GM19328 (cell line): ENCODE measurements at regions not wholly inside any gene's neighbourhood (a gene's known extent, or its start where the extent isn't known, plus 50 kb on each side); places are given as distances from the start of the nearest gene placed in this dataset.

Experiments used
- ATAC-seq: cut with Tn5 transposase; IDR thresholded peaks from one replicate; pipeline ENCODE4 v1.9.1; 2021; ENCODE audit warnings: mild to moderate bottlenecking, moderate library complexity; ENCODE audit not compliant: unreplicated experiment

- no peak for ATAC-seq
Observed at GRCh38 chr11:109553284-109553683, 131.3 kb downstream of the C11orf87 start.

- ATAC-seq: no peak
Observed at GRCh38 chr11:109554951-109555350, 133.0 kb downstream of the C11orf87 start.

GRCh38 chr11:109564241-109564640 lies 142.3 kb downstream of the C11orf87 start:
- no peak for ATAC-seq

GRCh38 chr11:109582470-109582869 lies 160.5 kb downstream of the C11orf87 start:
- no peak for ATAC-seq

- no peak for ATAC-seq
Observed at GRCh38 chr11:109584001-109584972, 162.3 kb downstream of the C11orf87 start.

GRCh38 chr11:109586789-109587188 lies 164.8 kb downstream of the C11orf87 start:
- no peak for ATAC-seq

GRCh38 chr11:109590782-109591181 lies 168.8 kb downstream of the C11orf87 start:
- no peak for ATAC-seq

- ATAC-seq: no peak
Observed at GRCh38 chr11:109597336-109597735, 175.3 kb downstream of the C11orf87 start.

GRCh38 chr11:109604481-109605400 lies 182.8 kb downstream of the C11orf87 start:
- ATAC-seq: no peak

- ATAC-seq: no peak
Observed at GRCh38 chr11:109606256-109606655, 184.3 kb downstream of the C11orf87 start.

- no peak for ATAC-seq
Observed at GRCh38 chr11:109609454-109610185, 187.6 kb downstream of the C11orf87 start.

GRCh38 chr11:109612496-109612895 lies 190.5 kb downstream of the C11orf87 start:
- no peak for ATAC-seq

- ATAC-seq: no peak
Observed at GRCh38 chr11:109619498-109619897, 197.5 kb downstream of the C11orf87 start.

- ATAC-seq: no peak
Observed at GRCh38 chr11:109629734-109630133, 207.7 kb downstream of the C11orf87 start.

- no peak for ATAC-seq
Observed at GRCh38 chr11:109641549-109641948, 219.6 kb downstream of the C11orf87 start.

- ATAC-seq: no peak
Observed at GRCh38 chr11:109644152-109644551, 222.2 kb downstream of the C11orf87 start.

- no peak for ATAC-seq
Observed at GRCh38 chr11:109648804-109649203, 226.8 kb downstream of the C11orf87 start.

GRCh38 chr11:109654091-109654490 lies 232.1 kb downstream of the C11orf87 start:
- no peak for ATAC-seq

- ATAC-seq: no peak
Observed at GRCh38 chr11:109658190-109658589, 236.2 kb downstream of the C11orf87 start.

- ATAC-seq: no peak
Observed at GRCh38 chr11:109667719-109668118, 245.7 kb downstream of the C11orf87 start.
